HFF-Myc (cell line): ENCODE measurements at regions not wholly inside any gene's neighbourhood (a gene's known extent, or its start where the extent isn't known, plus 50 kb on each side); places are given as distances from the start of the nearest gene placed in this dataset.

Experiments used
- DNase-seq: peaks from one replicate; pipeline ENCODE4 v3.0.0-alpha.2; 2011; ENCODE audit warnings: low read depth; ENCODE audit errors: extremely low read depth
- H3K4me3 ChIP-seq: replicated peaks from 2 replicates; pipeline ENCODE4 v1.5.1; 2011; ENCODE audit warnings: low read depth, mild to moderate bottlenecking, control low read depth, low read length
- TF ChIP-seq, protein P1 (sequence below): IDR thresholded peaks from 2 replicates; pipeline ENCODE4 v1.5.1; 2012; ENCODE audit warnings: mild to moderate bottlenecking, low read depth, low read length, control low read depth; ENCODE audit errors: missing control alignments

DNA sequence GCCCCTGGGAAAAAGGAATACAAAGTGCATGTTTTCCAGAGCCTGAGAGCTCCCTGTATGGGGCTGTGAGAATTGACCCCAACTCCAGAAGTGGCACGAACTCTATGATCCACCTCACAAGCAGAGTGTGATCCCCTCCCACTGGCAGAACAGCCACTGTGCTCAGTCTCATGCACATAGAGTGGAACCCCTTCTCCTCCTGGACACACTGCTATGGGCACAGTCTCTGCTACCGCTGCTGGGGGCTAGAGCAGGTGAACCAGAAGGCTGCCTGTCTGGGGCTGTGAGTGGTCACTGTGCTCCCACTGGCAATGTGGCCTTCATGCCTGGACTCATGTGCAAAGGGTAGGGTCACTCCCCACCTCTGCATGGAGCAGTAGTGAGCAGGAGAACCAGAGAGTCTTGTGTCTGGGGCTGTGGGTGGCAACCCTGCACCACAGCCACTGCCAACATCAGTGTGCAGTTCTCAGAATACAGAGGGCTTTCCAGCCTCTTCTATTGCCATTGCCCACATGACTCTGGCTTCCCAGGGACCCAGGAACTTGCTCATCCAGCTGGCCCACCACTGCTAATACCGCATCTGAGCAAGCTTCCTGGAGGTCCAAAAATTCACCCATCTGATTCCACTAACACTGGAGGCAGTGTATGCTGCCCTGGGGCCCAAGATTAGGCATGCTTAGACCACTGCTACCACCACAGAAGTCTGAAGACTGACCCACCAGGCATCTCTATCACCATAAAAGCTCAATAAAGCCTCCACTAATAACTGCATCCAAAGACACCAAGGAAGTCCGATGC is 343.7 kb upstream of the SOX14 start:
- H3K4me3 ChIP-seq = no peak overlapping the region
- TF ChIP-seq, protein P1, sequence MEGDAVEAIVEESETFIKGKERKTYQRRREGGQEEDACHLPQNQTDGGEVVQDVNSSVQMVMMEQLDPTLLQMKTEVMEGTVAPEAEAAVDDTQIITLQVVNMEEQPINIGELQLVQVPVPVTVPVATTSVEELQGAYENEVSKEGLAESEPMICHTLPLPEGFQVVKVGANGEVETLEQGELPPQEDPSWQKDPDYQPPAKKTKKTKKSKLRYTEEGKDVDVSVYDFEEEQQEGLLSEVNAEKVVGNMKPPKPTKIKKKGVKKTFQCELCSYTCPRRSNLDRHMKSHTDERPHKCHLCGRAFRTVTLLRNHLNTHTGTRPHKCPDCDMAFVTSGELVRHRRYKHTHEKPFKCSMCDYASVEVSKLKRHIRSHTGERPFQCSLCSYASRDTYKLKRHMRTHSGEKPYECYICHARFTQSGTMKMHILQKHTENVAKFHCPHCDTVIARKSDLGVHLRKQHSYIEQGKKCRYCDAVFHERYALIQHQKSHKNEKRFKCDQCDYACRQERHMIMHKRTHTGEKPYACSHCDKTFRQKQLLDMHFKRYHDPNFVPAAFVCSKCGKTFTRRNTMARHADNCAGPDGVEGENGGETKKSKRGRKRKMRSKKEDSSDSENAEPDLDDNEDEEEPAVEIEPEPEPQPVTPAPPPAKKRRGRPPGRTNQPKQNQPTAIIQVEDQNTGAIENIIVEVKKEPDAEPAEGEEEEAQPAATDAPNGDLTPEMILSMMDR = no peak
- DNase-seq = no peak

- TF ChIP-seq, protein P1 = no peak
- no peak overlapping the region for H3K4me3 ChIP-seq
Observed at GRCh38 chr3:137438561-137438960, 325.6 kb upstream of the SOX14 start.

DNA sequence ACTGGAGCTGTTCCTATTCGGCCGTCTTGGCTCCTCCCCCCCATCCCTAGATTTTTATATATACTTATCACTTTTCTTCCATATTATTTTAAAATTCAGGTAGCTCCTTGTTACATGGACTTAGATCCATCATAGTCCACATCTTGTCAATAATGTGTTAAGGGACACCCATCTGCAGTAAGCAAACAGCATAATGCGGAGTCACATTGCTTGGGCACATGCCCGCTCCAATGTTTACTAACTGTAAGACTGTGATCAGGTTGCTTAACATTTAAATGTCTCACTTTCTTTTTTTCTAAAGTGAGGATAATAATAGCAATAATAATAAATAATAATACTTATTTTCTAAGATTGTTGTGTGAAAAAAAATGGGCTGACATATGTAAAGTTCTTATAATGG is 303.2 kb upstream of the SOX14 start:
- H3K4me3 ChIP-seq = no peak overlapping the region
- DNase-seq = no peak
- TF ChIP-seq, protein P1 = no peak

More at GRCh38 chr3:137438561-137438960, 325.6 kb upstream of the SOX14 start:
- no peak for DNase-seq

- DNase-seq = no peak
- no peak overlapping the region for H3K4me3 ChIP-seq
- TF ChIP-seq, protein P1 = no peak
Observed at GRCh38 chr3:137463131-137463530, 301.0 kb upstream of the SOX14 start.

- TF ChIP-seq, protein P1 = no peak
- H3K4me3 ChIP-seq = no peak overlapping the region
- DNase-seq = no peak
Observed at GRCh38 chr3:137464341-137464740, 299.8 kb upstream of the SOX14 start.

DNA sequence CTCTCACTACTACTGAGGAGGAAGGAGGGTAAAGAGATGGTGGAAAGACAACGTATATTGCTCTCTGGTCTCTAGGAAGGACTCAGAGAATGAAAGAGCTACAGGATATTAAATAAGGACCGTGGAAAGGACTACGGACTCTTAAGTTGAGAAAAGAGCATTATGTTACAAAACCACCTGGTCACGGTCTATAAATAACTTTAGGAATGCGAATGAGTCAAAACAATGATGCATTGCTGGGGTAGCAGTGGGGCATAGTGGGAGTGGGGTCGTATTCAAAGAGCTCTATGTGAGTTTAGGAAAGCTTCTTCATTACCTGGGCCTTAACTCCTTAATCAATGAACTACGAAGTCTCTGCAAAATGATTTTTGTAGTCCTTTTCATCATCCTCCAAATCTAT is 295.7 kb upstream of the SOX14 start:
- no peak for DNase-seq
- H3K4me3 ChIP-seq = no peak overlapping the region
- TF ChIP-seq, protein P1 = no peak

DNA sequence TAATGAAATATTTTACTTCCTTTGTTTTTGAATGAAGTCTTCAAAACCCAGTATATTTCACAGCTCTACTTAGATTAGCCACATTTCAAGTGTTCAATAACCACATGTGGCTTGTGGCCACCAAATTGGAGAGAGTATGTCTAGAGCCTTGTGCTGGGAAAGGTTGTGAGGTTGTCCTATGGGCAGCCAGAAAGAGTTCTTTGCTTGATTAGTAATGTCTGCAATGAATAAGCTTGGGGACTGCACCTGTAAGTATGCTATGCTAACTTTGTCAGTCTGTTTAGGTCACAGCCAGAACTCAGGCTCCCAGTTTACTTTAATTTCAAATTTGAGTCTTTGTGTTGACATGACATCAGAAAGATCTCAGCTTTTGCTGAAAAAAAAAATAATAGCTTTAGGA is 294.9 kb upstream of the SOX14 start:
- TF ChIP-seq, protein P1 = no peak
- no peak for DNase-seq
- no peak overlapping the region for H3K4me3 ChIP-seq
